Sigmoid colon (tissue), 3 donors: ENCODE measurements at regions not wholly inside any gene's neighbourhood (a gene's known extent, or its start where the extent isn't known, plus 50 kb on each side); places are given as distances from the start of the nearest gene placed in this dataset.

Source experiments
- POLR2A ChIP-seq, 2 donors: fragments of 450-650 bp; IDR thresholded peaks; one replicate each; pipeline ENCODE4 v1.6.1; 2016; ENCODE audit warnings: antibody characterized with exemption in 2 of 2, mild to moderate bottlenecking in 2 of 2, moderate library complexity in 2 of 2
- TF ChIP-seq, protein P1 (sequence below), 4 experiments: fragments of 450-650 bp in 3 of 4; fragments of 200-600 bp in 1 of 4; IDR thresholded peaks; one replicate each; pipeline ENCODE4 v1.5.1; 2016 to 2019; ENCODE audit warnings: antibody characterized with exemption in 4 of 4, mild to moderate bottlenecking in 3 of 4, moderate library complexity in 2 of 4

DNA sequence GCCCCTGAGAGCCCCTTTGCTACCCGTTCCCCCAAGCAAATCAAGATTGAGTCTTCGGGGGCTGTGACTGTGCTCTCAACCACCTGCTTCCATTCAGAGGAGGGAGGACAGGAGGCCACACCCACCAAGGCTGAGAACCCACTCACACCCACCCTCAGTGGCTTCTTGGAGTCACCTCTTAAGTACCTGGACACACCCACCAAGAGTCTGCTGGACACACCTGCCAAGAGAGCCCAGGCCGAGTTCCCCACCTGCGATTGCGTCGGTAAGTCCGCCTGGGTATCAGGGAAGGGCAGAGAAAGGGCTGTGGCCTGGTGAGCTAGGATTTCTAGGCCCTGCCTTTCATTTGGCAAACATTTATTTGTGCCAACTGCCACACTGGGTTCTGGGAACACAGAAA lies 63.4 kb downstream of the TET3 start:
- no peak for TF ChIP-seq POLR2A (IDR thresholded peaks at IDR 0.05)
- TF ChIP-seq, protein P1, sequence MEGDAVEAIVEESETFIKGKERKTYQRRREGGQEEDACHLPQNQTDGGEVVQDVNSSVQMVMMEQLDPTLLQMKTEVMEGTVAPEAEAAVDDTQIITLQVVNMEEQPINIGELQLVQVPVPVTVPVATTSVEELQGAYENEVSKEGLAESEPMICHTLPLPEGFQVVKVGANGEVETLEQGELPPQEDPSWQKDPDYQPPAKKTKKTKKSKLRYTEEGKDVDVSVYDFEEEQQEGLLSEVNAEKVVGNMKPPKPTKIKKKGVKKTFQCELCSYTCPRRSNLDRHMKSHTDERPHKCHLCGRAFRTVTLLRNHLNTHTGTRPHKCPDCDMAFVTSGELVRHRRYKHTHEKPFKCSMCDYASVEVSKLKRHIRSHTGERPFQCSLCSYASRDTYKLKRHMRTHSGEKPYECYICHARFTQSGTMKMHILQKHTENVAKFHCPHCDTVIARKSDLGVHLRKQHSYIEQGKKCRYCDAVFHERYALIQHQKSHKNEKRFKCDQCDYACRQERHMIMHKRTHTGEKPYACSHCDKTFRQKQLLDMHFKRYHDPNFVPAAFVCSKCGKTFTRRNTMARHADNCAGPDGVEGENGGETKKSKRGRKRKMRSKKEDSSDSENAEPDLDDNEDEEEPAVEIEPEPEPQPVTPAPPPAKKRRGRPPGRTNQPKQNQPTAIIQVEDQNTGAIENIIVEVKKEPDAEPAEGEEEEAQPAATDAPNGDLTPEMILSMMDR (IDR thresholded peaks at IDR 0.05), result no peak
